ENCODE measurements at regions not wholly inside any gene's neighbourhood (a gene's known extent, or its start where the extent isn't known, plus 50 kb on each side); places are given as distances from the start of the nearest gene placed in this dataset.

DNA sequence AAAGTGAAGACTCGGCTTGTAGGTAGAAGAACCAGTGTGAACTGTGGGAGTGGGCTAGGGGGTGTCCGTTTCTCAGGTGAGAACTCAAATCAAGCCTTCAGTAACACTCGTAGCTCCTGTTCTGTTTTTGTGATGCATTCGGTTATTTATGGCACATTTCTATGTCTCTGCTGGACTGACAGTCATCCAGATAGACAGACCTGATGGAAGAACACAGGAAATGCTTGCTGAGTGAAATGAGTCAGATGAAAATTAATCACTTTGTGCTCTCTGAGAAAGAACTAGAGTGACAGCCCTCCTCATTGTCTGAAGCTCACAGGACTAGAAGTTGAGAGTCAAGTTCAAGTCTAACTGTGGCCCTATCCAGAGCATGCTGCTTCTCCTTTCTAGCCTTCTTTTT is 360.1 kb upstream of the PLXNA2 start:
- TF ChIP-seq, protein P1, sequence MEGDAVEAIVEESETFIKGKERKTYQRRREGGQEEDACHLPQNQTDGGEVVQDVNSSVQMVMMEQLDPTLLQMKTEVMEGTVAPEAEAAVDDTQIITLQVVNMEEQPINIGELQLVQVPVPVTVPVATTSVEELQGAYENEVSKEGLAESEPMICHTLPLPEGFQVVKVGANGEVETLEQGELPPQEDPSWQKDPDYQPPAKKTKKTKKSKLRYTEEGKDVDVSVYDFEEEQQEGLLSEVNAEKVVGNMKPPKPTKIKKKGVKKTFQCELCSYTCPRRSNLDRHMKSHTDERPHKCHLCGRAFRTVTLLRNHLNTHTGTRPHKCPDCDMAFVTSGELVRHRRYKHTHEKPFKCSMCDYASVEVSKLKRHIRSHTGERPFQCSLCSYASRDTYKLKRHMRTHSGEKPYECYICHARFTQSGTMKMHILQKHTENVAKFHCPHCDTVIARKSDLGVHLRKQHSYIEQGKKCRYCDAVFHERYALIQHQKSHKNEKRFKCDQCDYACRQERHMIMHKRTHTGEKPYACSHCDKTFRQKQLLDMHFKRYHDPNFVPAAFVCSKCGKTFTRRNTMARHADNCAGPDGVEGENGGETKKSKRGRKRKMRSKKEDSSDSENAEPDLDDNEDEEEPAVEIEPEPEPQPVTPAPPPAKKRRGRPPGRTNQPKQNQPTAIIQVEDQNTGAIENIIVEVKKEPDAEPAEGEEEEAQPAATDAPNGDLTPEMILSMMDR (IDR thresholded peaks at IDR 0.05; ENCODE audit: control insufficient read depth, insufficient read depth, low read depth, low read length, missing control alignments): no peak
- H3K4me3 ChIP-seq (ENCODE audit: control insufficient read depth, low read depth, low read length): no peak overlapping the region
- DNase-seq (ENCODE audit: low read depth): no peak

DNA sequence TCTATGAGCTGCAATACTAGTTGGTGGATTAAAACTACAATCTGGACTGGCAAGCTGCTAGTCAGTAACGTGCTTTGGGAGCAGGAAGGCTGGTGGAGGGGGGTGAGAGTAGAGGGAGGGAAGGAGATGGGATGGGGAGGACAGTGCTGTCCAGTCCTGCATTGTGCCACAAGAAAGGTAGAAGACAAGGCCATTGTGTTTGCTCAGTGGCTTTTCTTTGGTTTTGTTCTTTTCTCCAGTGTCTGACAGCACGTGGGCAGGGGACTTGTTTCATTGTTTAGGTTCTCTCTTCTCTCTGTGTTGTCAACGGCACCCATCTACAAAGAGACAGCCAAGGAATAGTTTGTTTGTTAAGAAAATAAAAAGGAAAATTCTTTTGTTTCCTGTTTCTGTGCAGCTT is 362.8 kb upstream of the PLXNA2 start:
- no peak overlapping the region for H3K4me3 ChIP-seq (ENCODE audit: control insufficient read depth, low read depth, low read length)
- DNase-seq (ENCODE audit: low read depth): no peak
- TF ChIP-seq, protein P1 (IDR thresholded peaks at IDR 0.05; ENCODE audit: control insufficient read depth, insufficient read depth, low read depth, low read length, missing control alignments): no peak

- TF ChIP-seq, protein P1 (IDR thresholded peaks at IDR 0.05; ENCODE audit: control insufficient read depth, insufficient read depth, low read depth, low read length, missing control alignments): no peak
- no peak overlapping the region for H3K4me3 ChIP-seq (ENCODE audit: control insufficient read depth, low read depth, low read length)
These were observed 363.4 kb upstream of the PLXNA2 start for GRCh38 chr1:208607616-208608015.

DNA sequence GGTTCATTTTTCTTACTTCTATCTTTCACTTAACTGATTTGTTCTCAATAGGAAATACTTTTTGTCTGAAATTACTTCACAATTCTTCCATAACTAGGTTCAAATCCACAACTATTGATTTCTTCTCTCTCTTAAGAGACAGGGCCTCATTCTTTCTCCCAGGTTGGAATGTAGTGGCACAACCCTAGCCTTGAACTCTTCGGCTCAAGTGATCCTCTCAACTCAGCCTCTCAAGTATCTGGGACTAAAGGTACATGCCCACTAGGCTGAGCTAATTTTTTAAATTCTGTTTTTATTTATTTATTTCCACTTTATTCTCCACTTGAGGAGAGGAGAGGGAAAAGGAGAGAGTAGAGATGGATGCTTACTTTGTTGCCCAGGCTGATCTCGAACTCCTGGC is 370.4 kb upstream of the PLXNA2 start:
- no peak for DNase-seq (ENCODE audit: low read depth)
- TF ChIP-seq, protein P1 (IDR thresholded peaks at IDR 0.05; ENCODE audit: control insufficient read depth, insufficient read depth, low read depth, low read length, missing control alignments): no peak
- no peak overlapping the region for H3K4me3 ChIP-seq (ENCODE audit: control insufficient read depth, low read depth, low read length)

More at GRCh38 chr1:208607616-208608015, 363.4 kb upstream of the PLXNA2 start:
- DNase-seq (ENCODE audit: low read depth): no peak

DNA sequence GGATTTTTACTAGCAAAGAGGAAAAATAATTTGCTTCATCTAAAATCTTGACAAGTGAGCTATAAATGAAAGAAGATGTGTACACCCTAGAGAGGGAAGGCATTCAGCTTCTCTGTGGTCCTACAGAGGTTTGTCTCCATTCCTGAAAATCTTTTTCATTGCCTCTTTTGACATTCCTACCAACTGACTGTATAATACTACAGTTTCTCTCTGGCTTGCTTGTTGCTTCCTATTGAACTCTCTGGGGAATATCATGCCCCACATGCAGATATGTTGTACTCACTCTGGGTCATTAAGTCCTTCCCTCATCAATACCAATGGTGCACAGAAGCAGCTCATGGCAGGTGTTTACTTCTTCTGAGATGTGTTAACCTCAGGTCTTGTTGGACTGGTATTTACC is 371.2 kb upstream of the PLXNA2 start:
- no peak for DNase-seq (ENCODE audit: low read depth)
- TF ChIP-seq, protein P1 (IDR thresholded peaks at IDR 0.05; ENCODE audit: control insufficient read depth, insufficient read depth, low read depth, low read length, missing control alignments): no peak
- H3K4me3 ChIP-seq (ENCODE audit: control insufficient read depth, low read depth, low read length): no peak overlapping the region

- DNase-seq (ENCODE audit: low read depth): no peak
- TF ChIP-seq, protein P1 (IDR thresholded peaks at IDR 0.05; ENCODE audit: control insufficient read depth, insufficient read depth, low read depth, low read length, missing control alignments): no peak
- no peak overlapping the region for H3K4me3 ChIP-seq (ENCODE audit: control insufficient read depth, low read depth, low read length)
These were observed 372.6 kb upstream of the PLXNA2 start for GRCh38 chr1:208616776-208617175.

All from AG09309 (cell line).